Fibroblast of mammary gland (primary cell): ENCODE measurements at regions not wholly inside any gene's neighbourhood (a gene's known extent, or its start where the extent isn't known, plus 50 kb on each side); places are given as distances from the start of the nearest gene placed in this dataset.

Experiments
- DNase-seq: peaks from one replicate; pipeline ENCODE4 v3.0.0-alpha.2; 2010; ENCODE audit warnings: low read depth
- H3K4me3 ChIP-seq: 2 replicates; pipeline ENCODE4 v1.5.1; 2011; ENCODE audit warnings: low read depth, mild to moderate bottlenecking, low read length, moderate library complexity; ENCODE audit not compliant: control insufficient read depth
- TF ChIP-seq, protein P1 (sequence below): conservative IDR thresholded peaks from 2 replicates; pipeline ENCODE4 v1.5.1; 2011; ENCODE audit warnings: low read depth, low read length, inconsistent platforms; ENCODE audit not compliant: control insufficient read depth, insufficient read depth

DNA sequence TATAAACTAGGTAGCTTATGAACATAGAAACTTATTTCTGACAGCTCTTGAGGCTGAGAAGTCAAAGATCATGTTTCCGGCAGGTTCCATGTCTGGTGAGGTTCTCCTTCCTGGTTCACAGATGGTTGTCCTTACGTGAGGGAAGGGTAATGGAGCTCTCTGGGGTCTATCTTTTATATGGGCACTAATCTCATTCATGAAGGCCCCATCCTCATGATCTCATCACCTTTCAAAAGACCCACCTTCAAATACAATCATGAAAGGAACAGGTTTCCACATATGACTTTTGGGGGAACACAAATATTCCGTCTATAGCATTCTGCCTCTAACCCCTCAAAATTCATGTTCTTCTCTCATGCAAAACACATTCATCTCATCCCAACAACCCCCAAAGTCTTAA lies 264.7 kb downstream of the PTTG2 start:
- no peak overlapping the region for H3K4me3 ChIP-seq
- no peak for DNase-seq
- TF ChIP-seq, protein P1, sequence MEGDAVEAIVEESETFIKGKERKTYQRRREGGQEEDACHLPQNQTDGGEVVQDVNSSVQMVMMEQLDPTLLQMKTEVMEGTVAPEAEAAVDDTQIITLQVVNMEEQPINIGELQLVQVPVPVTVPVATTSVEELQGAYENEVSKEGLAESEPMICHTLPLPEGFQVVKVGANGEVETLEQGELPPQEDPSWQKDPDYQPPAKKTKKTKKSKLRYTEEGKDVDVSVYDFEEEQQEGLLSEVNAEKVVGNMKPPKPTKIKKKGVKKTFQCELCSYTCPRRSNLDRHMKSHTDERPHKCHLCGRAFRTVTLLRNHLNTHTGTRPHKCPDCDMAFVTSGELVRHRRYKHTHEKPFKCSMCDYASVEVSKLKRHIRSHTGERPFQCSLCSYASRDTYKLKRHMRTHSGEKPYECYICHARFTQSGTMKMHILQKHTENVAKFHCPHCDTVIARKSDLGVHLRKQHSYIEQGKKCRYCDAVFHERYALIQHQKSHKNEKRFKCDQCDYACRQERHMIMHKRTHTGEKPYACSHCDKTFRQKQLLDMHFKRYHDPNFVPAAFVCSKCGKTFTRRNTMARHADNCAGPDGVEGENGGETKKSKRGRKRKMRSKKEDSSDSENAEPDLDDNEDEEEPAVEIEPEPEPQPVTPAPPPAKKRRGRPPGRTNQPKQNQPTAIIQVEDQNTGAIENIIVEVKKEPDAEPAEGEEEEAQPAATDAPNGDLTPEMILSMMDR, result no peak

DNA sequence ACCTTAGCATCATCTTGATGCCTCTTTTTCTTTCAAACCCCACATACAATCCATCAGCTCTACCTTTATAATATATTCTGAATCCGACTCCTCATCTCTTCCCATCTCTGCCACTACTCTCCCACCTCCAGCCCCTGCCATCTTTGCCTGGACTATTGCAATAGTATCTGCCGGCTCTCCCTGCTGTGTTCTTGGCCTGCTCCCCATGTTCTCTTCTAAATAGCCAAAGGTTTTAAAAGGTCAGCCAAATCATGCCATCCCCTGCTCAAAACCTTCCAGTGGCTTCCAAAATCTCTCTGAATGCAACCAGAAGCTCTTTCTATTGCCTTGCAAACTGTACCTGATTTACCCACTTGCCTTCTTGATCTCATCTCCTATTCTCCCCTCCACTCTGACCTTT lies 266.0 kb downstream of the PTTG2 start:
- no peak for DNase-seq
- TF ChIP-seq, protein P1, result no peak
- no peak overlapping the region for H3K4me3 ChIP-seq

DNA sequence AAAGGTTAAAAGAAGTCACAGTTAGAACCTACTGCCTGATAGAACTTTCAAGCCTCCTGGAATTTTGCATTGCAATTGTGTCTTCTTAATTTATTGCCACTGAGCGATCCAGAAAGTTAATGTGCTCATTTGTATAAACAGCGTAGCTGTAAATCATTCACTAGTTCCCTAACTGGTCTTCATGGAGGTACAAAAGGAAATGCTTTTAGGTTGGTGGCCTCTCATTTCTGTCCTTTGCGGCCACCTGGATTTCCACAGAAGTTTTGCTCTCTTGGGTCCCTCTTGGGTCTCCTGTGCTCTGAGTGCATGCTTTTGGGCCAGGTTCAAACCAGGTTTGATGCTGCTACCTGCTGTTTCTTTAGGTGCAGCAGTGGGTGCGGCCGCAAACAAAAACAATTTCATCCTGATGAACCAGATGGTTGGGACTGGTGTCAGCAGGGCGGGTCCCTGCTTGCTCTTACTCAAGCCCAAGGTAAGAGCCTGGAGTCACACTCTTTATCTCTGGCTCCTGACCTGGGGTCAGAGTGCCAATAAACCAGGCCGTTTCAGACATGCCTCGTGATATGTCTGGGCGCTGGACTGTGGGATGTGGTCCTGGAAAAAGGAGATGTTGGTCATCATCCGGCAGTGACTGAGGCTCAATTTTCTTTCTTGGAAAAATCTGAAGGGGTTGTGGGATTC lies 270.1 kb downstream of the PTTG2 start:
- H3K4me3 ChIP-seq, result no peak overlapping the region
- TF ChIP-seq, protein P1, result no peak
- no peak for DNase-seq

DNA sequence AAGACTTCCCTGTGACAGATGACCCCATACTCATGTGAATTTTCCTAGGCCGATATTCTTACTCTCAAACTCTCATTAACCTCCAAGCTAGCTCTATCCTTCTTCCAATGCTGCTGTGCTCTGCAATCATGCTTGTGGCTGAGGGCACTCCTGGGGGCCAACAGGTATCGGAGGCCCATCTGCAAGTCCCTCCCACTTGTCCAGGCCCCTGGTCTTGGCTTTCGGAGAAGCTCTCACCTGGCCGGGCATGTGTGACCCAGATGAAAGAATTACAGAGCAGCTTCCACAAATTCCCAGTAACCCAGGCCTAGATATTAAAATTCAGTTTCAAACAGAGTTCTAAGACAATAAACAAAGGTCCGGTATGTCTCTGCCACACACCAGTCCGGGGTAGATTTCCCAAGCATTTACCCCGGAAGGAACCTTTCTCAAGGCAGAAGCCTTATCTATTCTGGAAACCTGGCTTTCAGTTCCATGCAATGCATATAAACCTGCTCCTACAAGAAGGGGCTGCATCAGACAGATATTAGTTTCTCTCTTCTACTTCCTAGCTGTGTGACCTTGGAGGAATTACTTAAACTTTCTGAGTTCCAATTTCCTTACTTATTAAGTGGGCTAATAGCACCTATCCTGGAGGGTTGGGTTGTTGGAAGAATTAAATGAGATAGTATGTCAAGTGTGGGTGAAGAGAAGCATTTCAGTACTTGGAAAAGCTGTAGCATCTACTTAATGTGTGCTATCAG lies 270.8 kb downstream of the PTTG2 start:
- no peak for DNase-seq
- TF ChIP-seq, protein P1, result no peak
- no peak overlapping the region for H3K4me3 ChIP-seq

DNA sequence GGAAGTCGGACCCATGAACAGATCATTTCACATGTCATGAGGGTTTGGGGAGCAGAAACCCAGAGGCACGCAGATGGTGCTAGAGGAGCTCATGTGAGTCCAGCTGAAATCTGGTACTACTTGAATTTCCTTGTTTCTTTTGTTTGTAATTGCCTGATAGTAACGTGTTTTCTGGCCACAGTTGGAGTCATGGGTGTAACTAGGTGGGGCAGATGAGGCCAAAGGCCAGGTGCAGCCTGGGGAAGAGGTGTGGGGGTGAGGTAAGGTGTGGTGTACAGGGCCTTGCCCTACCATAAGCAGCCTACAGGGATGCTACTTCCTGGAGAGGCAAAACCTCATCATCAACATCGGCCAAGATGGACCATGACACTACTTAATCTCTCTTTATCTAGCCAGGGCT lies 271.4 kb downstream of the PTTG2 start:
- no peak for DNase-seq
- no peak overlapping the region for H3K4me3 ChIP-seq
- TF ChIP-seq, protein P1, result no peak

DNA sequence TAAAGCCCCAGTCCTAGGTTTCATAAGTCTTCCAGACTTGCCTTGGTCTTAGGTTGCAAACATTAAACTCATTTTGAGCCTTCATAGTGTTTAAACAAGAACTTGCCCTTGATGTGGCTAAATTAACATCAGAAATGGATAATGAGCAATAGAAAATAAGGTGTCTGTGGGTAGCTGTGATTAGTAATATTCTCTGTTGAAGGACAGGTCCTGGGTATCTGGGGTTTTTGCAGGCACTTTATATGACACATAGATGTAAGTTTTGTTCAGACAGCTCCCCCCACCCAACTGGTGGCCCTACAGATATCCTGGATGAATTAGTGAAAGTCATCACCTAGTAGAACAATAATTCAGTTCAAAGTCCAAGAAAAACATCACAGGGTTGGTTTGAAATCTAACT lies 272.5 kb downstream of the PTTG2 start:
- no peak overlapping the region for H3K4me3 ChIP-seq
- DNase-seq, result no peak
- TF ChIP-seq, protein P1, result no peak
